A673 (cell line): ENCODE measurements at regions not wholly inside any gene's neighbourhood (a gene's known extent, or its start where the extent isn't known, plus 50 kb on each side); places are given as distances from the start of the nearest gene placed in this dataset.

ENCODE experiments used
- BruUV-seq: library from RNA; stranded (reverse); fragments of 400-500 nt; replicated peaks from 2 replicates; lab custom pipeline; 2021; lab: Mats Ljungman, UMichigan
- CTCF ChIA-PET: fragments of 300-600 bp; sonication (Branson Sonifier 250); formaldehyde crosslinking; loops from one replicate; lab custom pipeline; 2022; ENCODE audit warnings: antibody characterized with exemption; lab: Charles Lee
- POLR2A ChIA-PET: fragments of 300-600 bp; sonication (Branson Sonifier 250); formaldehyde crosslinking; loops from one replicate; lab custom pipeline; 2022; ENCODE audit warnings: antibody characterized with exemption; ENCODE audit not compliant: low non-redundant PET; lab: Charles Lee
- DNase-seq: peaks from one replicate; pipeline ENCODE4 v3.0.0-alpha.2; 2015; ENCODE audit warnings: low spot score
- H3K27ac ChIP-seq: fragments of 200-600 bp; sonication (generic); 2 replicates; pipeline ENCODE4 v1.5.1; 2016; ENCODE audit warnings: mixed run types, low read depth, mild to moderate bottlenecking, mixed read lengths, antibody characterized with exemption, low read length; ENCODE audit not compliant: poor library complexity, severe bottlenecking
- H3K27me3 ChIP-seq: fragments of 200-600 bp; sonication (generic); replicated peaks from 2 replicates; pipeline ENCODE4 v1.6.1; 2017; ENCODE audit warnings: mixed run types, low read depth, mild to moderate bottlenecking, mixed read lengths, antibody characterized with exemption, low read length; ENCODE audit not compliant: insufficient read depth, poor library complexity
- H3K36me3 ChIP-seq: fragments of 200-600 bp; sonication (generic); 2 replicates; pipeline ENCODE4 v1.6.1; 2016; ENCODE audit warnings: mixed run types, mild to moderate bottlenecking, mixed read lengths, antibody characterized with exemption, low read length; ENCODE audit not compliant: insufficient read depth, poor library complexity, severe bottlenecking
- H3K4me1 ChIP-seq: fragments of 200-600 bp; sonication (generic); 2 replicates; pipeline ENCODE4 v1.6.1; 2017; ENCODE audit warnings: mixed run types, mild to moderate bottlenecking, mixed read lengths, antibody characterized with exemption, low read length; ENCODE audit not compliant: insufficient read depth, poor library complexity, severe bottlenecking
- H3K4me3 ChIP-seq: fragments of 200-600 bp; sonication (generic); 2 replicates; pipeline ENCODE4 v1.5.1; 2016; ENCODE audit warnings: low read depth, mixed run types, mild to moderate bottlenecking, mixed read lengths, low read length; ENCODE audit not compliant: poor library complexity, severe bottlenecking
- H3K9me3 ChIP-seq: fragments of 200-600 bp; sonication (generic); 2 replicates; pipeline ENCODE4 v1.6.1; 2016; ENCODE audit warnings: mixed run types, low read depth, mild to moderate bottlenecking, mixed read lengths, antibody characterized with exemption, low read length; ENCODE audit not compliant: poor library complexity, severe bottlenecking
- CTCF ChIP-seq: fragments of 300-800, 200-600 bp; sonication (generic); conservative IDR thresholded peaks from 2 replicates; pipeline ENCODE4 v1.5.1; 2017; ENCODE audit warnings: low read depth, mild to moderate bottlenecking, antibody characterized with exemption, low read length, moderate library complexity, mixed read lengths
- EZH2 ChIP-seq: fragments of 200-600 bp; sonication (generic); IDR thresholded peaks from 2 replicates; pipeline ENCODE4 v1.6.1; 2017; ENCODE audit warnings: borderline replicate concordance, low read depth, mild to moderate bottlenecking, mixed read lengths, antibody characterized with exemption, low read length; ENCODE audit not compliant: poor library complexity, severe bottlenecking
- intact Hi-C: fragments of 100-400 bp; cut with micrococcal nuclease; formaldehyde crosslinking; loops from one replicate; pipeline ENCODE4 v1.10.0; 2022; ENCODE audit not compliant: unreplicated experiment

DNA sequence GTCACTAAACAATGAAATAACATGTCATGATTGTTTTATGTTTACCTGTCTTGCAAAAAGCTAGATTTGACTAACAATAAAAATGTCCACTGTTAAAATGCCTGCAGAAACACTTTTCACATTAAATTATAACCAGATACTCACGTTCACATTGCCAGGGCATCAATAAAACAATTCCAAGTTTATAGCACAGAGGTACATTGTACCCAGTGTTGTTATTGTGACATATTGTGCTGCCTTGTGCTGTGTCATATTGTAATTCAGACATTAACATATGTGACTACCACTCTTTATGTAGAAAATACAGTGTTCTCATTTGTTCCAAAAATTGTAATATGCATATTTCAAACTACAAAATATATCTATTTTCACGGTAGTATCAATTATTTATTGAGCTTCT, 766.1 kb downstream of the NCAM2 start:
- TF ChIP-seq CTCF = no peak
- no peak for TF ChIP-seq EZH2
- Histone ChIP-seq H3K27me3 (no peaks in the 10 kb centered on the region), H3K4me3 (no peak overlapping the region), H3K36me3 (no peaks in the 10 kb centered on the region), H3K9me3 (no peaks in the 10 kb centered on the region), H3K4me1 (no peaks in the 10 kb centered on the region), H3K27ac (no peak overlapping the region)
- ChIA-PET POLR2A (no interaction called here), CTCF (no interaction called here)
- DNase-seq = no peak
- no TSS peak for BruUV-seq
- intact Hi-C loops = no loop called here

DNA sequence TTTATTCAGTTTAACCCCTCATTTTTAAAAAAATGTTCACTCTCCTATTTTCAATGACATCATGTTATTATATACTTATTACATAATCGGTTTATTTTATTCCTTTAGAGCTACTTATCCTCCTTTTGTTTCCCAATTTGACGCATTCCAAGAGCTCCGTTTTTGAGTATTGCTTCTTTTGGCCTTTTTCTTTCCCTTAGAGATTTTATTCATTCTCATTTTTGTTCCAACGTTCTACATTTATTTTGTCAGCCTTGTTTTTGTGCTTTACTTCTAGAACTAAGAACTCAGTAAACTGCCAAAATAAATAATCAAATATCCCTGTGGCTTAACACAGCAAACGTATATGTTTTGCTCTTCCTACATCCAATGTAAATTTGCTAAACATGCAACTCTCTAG, 769.1 kb downstream of the NCAM2 start:
- intact Hi-C loops = no loop called here
- H3K4me1 ChIP-seq = no peaks in the 10 kb centered on the region
- no peaks in the 10 kb centered on the region for H3K36me3 ChIP-seq
- H3K27ac ChIP-seq = no peak overlapping the region
- POLR2A ChIA-PET = no interaction called here
- no peaks in the 10 kb centered on the region for H3K9me3 ChIP-seq
- TF ChIP-seq CTCF (no peak), EZH2 (no peak)
- H3K27me3 ChIP-seq = no peaks in the 10 kb centered on the region
- CTCF ChIA-PET = no interaction called here
- no peak overlapping the region for H3K4me3 ChIP-seq
- no peak for DNase-seq
- BruUV-seq = no TSS peak

DNA sequence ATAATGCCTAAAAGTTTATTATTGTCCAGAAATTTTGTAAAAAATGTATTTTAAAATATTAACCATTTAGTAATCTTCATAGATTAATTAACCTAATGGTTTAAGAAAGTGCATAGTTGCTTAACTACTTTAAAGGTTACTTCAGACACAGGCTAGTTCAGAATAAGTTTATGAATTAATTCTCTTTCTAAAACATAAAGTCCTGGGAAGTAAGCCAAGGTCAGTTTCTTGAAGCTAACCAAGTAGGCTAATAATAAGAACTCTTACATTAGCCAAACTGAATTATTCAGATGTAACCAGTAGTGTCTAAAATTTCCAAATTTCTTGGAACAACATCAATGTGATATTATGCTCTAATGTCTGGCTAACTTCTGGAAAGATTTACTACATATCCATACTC, 790.4 kb downstream of the NCAM2 start:
- BruUV-seq = no TSS peak
- CTCF ChIA-PET = no interaction called here
- Histone ChIP-seq H3K27me3 (no peaks in the 10 kb centered on the region), H3K4me3 (no peak overlapping the region), H3K27ac (no peak overlapping the region), H3K36me3 (no peaks in the 10 kb centered on the region), H3K9me3 (no peaks in the 10 kb centered on the region), H3K4me1 (no peaks in the 10 kb centered on the region)
- intact Hi-C loops = no loop called here
- DNase-seq = no peak
- POLR2A ChIA-PET = no interaction called here
- TF ChIP-seq EZH2 (no peak), CTCF (no peak)
